ENCODE measurements at regions not wholly inside any gene's neighbourhood (a gene's known extent, or its start where the extent isn't known, plus 50 kb on each side); places are given as distances from the start of the nearest gene placed in this dataset.

DNA sequence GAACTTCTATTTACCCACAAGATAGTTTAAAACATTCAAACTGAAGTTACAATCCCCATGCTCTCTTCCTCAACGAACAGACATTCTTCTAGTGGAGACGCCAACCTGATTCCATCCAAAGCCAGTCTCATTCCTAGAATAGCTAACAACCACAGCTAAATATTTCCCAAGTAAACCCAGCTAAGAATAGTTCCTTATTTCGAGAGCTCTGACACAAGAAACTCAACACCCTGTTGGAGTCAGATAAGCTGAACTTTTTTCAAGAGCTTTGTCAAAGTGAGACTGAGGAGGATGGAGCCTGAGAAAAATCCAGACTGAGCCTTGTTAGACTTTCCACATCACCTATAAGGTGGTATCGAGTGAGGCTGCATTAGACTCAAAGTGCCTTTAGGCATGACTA is 56.7 kb upstream of the RPS23 start:
- Histone ChIP-seq H3K9me3 (ENCODE audit: insufficient read depth, low read length, severe bottlenecking) (no peaks in the 10 kb centered on the region), H3K36me3 (ENCODE audit: insufficient read depth, low read length) (no peaks in the 10 kb centered on the region), H3K27me3 (ENCODE audit: insufficient read depth, low read length, poor library complexity) (no peaks in the 10 kb centered on the region), H4K20me1 (ENCODE audit: insufficient read depth, low read length) (no peaks in the 10 kb centered on the region), H3K9ac (ENCODE audit: low read depth, low read length) (no peak overlapping the region), H3K79me2 (ENCODE audit: insufficient read depth, low read length) (peaks cover 8% of the 10 kb centered on the region), H3K27ac (ENCODE audit: low read length) (peak overlapping the region; percentile 58; the same call in 1 of the 2 replicates), H2AFZ (ENCODE audit: low read depth, low read length) (peak overlapping the region; percentile 22; the same call in 1 of the 2 replicates), H3K4me2 (ENCODE audit: insufficient read depth, low read length) (no peak overlapping the region), H3K4me3 (ENCODE audit: low read depth in 1 of 2, low read length in 2 of 2) (no peak overlapping the region), H3K4me1 (ENCODE audit: insufficient read depth, low read length) (peaks cover 63% of the 10 kb centered on the region)
- no peak for DNase-seq
- TF ChIP-seq, protein P1, sequence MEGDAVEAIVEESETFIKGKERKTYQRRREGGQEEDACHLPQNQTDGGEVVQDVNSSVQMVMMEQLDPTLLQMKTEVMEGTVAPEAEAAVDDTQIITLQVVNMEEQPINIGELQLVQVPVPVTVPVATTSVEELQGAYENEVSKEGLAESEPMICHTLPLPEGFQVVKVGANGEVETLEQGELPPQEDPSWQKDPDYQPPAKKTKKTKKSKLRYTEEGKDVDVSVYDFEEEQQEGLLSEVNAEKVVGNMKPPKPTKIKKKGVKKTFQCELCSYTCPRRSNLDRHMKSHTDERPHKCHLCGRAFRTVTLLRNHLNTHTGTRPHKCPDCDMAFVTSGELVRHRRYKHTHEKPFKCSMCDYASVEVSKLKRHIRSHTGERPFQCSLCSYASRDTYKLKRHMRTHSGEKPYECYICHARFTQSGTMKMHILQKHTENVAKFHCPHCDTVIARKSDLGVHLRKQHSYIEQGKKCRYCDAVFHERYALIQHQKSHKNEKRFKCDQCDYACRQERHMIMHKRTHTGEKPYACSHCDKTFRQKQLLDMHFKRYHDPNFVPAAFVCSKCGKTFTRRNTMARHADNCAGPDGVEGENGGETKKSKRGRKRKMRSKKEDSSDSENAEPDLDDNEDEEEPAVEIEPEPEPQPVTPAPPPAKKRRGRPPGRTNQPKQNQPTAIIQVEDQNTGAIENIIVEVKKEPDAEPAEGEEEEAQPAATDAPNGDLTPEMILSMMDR (IDR thresholded peaks at IDR 0.05; ENCODE audit: borderline replicate concordance, extremely low read depth, low read length, poor library complexity, severe bottlenecking), result no peak
- no peak for TF ChIP-seq EZH2 (IDR thresholded peaks at IDR 0.05; ENCODE audit: borderline replicate concordance, low read depth, low read length, severe bottlenecking)
- ATAC-seq (ENCODE audit: insufficient read depth, low read depth), result no peak

DNA sequence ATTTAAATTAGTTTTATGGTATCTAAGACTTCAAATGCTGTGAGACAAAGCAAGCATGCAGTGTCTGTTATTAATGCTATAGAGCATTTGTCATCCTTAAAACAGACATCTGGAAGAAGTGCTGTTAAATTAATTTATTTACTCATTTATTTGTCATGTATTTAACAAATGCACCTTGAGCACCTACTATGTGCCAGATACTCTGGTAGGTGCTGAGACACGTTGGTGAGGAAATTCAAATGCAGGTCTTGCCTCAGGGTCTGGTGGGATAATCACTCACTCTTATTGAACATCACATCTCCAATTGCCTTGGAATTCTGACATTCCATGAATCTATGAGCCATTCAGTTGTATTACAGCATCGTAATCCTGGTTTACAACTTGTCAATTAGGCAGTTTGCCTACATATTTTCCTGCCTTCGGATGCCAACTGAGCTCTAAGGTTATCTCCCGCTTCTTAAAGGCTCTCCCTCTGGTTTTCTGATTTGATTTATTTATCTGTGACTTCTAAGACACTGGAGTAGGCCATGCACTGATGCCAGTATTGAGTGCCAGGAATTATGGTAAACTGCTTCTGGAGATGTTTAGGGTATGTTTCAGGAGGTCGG is 56.0 kb upstream of the RPS23 start:
- DNase-seq (no peak), ATAC-seq (ENCODE audit: insufficient read depth, low read depth) (no peak)
- Histone ChIP-seq H3K9me3 (ENCODE audit: insufficient read depth, low read length, severe bottlenecking) (no peaks in the 10 kb centered on the region), H4K20me1 (ENCODE audit: insufficient read depth, low read length) (no peaks in the 10 kb centered on the region), H3K4me1 (ENCODE audit: insufficient read depth, low read length) (peaks cover 56% of the 10 kb centered on the region), H3K79me2 (ENCODE audit: insufficient read depth, low read length) (peaks cover 5% of the 10 kb centered on the region; the same call in 1 of the 2 replicates), H3K9ac (ENCODE audit: low read depth, low read length) (no peak overlapping the region), H3K27ac (ENCODE audit: low read length) (peak overlapping the region; percentile 58; the same call in 1 of the 2 replicates), H2AFZ (ENCODE audit: low read depth, low read length) (no peak overlapping the region), H3K4me2 (ENCODE audit: insufficient read depth, low read length) (no peak overlapping the region), H3K36me3 (ENCODE audit: insufficient read depth, low read length) (no peaks in the 10 kb centered on the region), H3K4me3 (ENCODE audit: low read depth in 1 of 2, low read length in 2 of 2) (no peak overlapping the region), H3K27me3 (ENCODE audit: insufficient read depth, low read length, poor library complexity) (no peaks in the 10 kb centered on the region)
- TF ChIP-seq, protein P1 (IDR thresholded peaks at IDR 0.05; ENCODE audit: borderline replicate concordance, extremely low read depth, low read length, poor library complexity, severe bottlenecking), result no peak
- no peak for TF ChIP-seq EZH2 (IDR thresholded peaks at IDR 0.05; ENCODE audit: borderline replicate concordance, low read depth, low read length, severe bottlenecking)

DNA sequence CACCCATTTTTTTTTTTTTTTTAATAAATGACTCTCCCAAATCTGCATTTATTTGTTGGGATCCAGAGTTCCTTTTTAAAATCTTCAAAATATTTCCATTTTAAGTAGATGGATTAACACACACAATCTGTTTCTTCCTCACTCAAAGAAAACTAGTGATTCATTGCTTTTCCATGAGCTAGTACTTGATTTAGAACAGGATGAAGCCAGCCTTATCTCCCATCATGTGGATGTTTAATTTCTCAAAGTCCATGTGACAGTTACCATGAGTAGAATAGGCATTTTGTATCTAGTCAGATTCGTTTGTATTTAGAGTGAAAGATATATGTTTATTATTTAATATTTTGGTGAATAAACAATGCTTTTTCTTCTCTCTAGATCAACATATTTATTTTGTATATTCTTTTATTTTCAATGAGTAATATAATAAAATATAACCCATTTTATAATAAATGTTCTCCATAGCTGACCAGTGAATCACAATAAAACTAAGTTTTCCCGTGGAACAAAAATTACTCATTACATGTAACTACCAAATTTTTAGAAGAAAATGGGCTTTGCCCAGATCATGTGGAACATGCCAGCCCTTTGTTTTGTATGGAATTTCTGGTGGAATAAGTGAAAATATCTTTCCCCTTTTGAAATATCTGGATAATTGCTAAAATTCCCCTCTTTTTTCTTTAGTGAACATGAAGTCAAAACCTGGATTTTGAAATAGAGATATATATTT is 54.9 kb upstream of the RPS23 start:
- no peak for DNase-seq
- ATAC-seq (ENCODE audit: insufficient read depth, low read depth), result no peak
- no peak overlapping the region for H3K4me3 ChIP-seq (ENCODE audit: low read depth in 1 of 2, low read length in 2 of 2)
- H3K79me2 ChIP-seq (ENCODE audit: insufficient read depth, low read length), result no peaks in the 10 kb centered on the region
- no peaks in the 10 kb centered on the region for H3K27me3 ChIP-seq (ENCODE audit: insufficient read depth, low read length, poor library complexity)
- no peak overlapping the region for H3K27ac ChIP-seq (ENCODE audit: low read length)
- H3K9ac ChIP-seq (ENCODE audit: low read depth, low read length), result no peak overlapping the region
- H3K9me3 ChIP-seq (ENCODE audit: insufficient read depth, low read length, severe bottlenecking), result no peaks in the 10 kb centered on the region
- H4K20me1 ChIP-seq (ENCODE audit: insufficient read depth, low read length), result no peaks in the 10 kb centered on the region
- H2AFZ ChIP-seq (ENCODE audit: low read depth, low read length), result no peak overlapping the region
- no peaks in the 10 kb centered on the region for H3K36me3 ChIP-seq (ENCODE audit: insufficient read depth, low read length)
- H3K4me2 ChIP-seq (ENCODE audit: insufficient read depth, low read length), result no peak overlapping the region
- no peak for TF ChIP-seq EZH2 (IDR thresholded peaks at IDR 0.05; ENCODE audit: borderline replicate concordance, low read depth, low read length, severe bottlenecking)
- TF ChIP-seq, protein P1 (IDR thresholded peaks at IDR 0.05; ENCODE audit: borderline replicate concordance, extremely low read depth, low read length, poor library complexity, severe bottlenecking), result no peak
- H3K4me1 ChIP-seq (ENCODE audit: insufficient read depth, low read length), result peaks cover 45% of the 10 kb centered on the region

All from DND-41 (cell line).